NCI-H2196 (cell line): ENCODE measurements at regions not wholly inside any gene's neighbourhood (a gene's known extent, or its start where the extent isn't known, plus 50 kb on each side); places are given as distances from the start of the nearest gene placed in this dataset.

Experiments used
- DNase-seq: peaks from one replicate; lab custom pipeline; 2025; ENCODE audit not compliant: unreplicated experiment; lab: John Stamatoyannopoulos, UW

GRCh38 chr4:14277505-14277904 is 650.0 kb upstream of the BOD1L1 start:
- DNase-seq, result no peak

GRCh38 chr4:14280567-14280966 is 653.0 kb upstream of the BOD1L1 start:
- DNase-seq, result no peak

- DNase-seq, result no peak
Observed at GRCh38 chr4:14284578-14284977, 657.1 kb upstream of the BOD1L1 start.

- DNase-seq, result no peak
Observed at GRCh38 chr4:14289708-14290107, 662.2 kb upstream of the BOD1L1 start.

GRCh38 chr4:14293582-14293981 is 666.1 kb upstream of the BOD1L1 start:
- DNase-seq, result no peak

GRCh38 chr4:14294611-14295010 is 667.1 kb upstream of the BOD1L1 start:
- no peak for DNase-seq

GRCh38 chr4:14299166-14299565 is 671.6 kb upstream of the BOD1L1 start:
- DNase-seq, result no peak

- DNase-seq, result no peak
Observed at GRCh38 chr4:14302021-14302420, 674.5 kb upstream of the BOD1L1 start.

- DNase-seq, result no peak
Observed at GRCh38 chr4:14303856-14304255, 676.3 kb upstream of the BOD1L1 start.

GRCh38 chr4:14308229-14308651 is 680.7 kb upstream of the BOD1L1 start:
- no peak for DNase-seq

- no peak for DNase-seq
Observed at GRCh38 chr4:14309431-14309830, 681.9 kb upstream of the BOD1L1 start.

GRCh38 chr4:14313757-14314156 is 686.2 kb upstream of the BOD1L1 start:
- no peak for DNase-seq

GRCh38 chr4:14315129-14315528 is 687.2 kb upstream of the CPEB2 start:
- DNase-seq, result no peak

- DNase-seq, result no peak
Observed at GRCh38 chr4:14317351-14317750, 684.9 kb upstream of the CPEB2 start.

GRCh38 chr4:14318671-14319070 is 683.6 kb upstream of the CPEB2 start:
- no peak for DNase-seq

- DNase-seq, result no peak
Observed at GRCh38 chr4:14321723-14322122, 680.6 kb upstream of the CPEB2 start.

GRCh38 chr4:14323191-14323590 is 679.1 kb upstream of the CPEB2 start:
- DNase-seq, result no peak

GRCh38 chr4:14329228-14329627 is 673.1 kb upstream of the CPEB2 start:
- no peak for DNase-seq

- no peak for DNase-seq
Observed at GRCh38 chr4:14333616-14334015, 668.7 kb upstream of the CPEB2 start.

GRCh38 chr4:14334166-14334565 is 668.1 kb upstream of the CPEB2 start:
- no peak for DNase-seq

GRCh38 chr4:14335872-14336271 is 666.4 kb upstream of the CPEB2 start:
- DNase-seq, result no peak

- DNase-seq, result no peak
Observed at GRCh38 chr4:14336656-14337055, 665.6 kb upstream of the CPEB2 start.

GRCh38 chr4:14337892-14338584 is 664.2 kb upstream of the CPEB2 start:
- DNase-seq, result no peak
